Pancreas (tissue), 10 donors: ENCODE measurements at regions not wholly inside any gene's neighbourhood (a gene's known extent, or its start where the extent isn't known, plus 50 kb on each side); places are given as distances from the start of the nearest gene placed in this dataset.
A peak's percentile ranks its signal among the peaks of the same experiment; 100 is the strongest.
"Not testable (repeated sequence)": the region's sequence is repeated elsewhere in the genome, so short reads cannot be mapped to it uniquely, and the experiment has no call there.

Experiments
- ATAC-seq, 4 donors: fragments of 200-7000 bp; cut with Tn5 transposase; one replicate each; pipeline versions ENCODE4 v1.8.0 to v1.9.1; 2020; ENCODE audit warnings: mild to moderate bottlenecking in 4 of 4, moderate library complexity in 4 of 4
- DNase-seq, 6 donors: peaks; one replicate each; pipeline ENCODE4 v3.0.0-alpha.2; 2020
- FAIRE-seq: peaks from 2 replicates; lab custom pipeline; 2012; peaks lifted over from hg19 to GRCh38; lab: Jason Lieb, UNC
- H3K27ac ChIP-seq, 4 donors: fragments of 200-600 bp; sonication (generic); 1 replicate in 3 of 4; 2 replicates in 1 of 4; pipeline versions ENCODE4 v1.5.0 to v1.8.0; 2020
- H3K27me3 ChIP-seq, 4 donors: fragments of 200-600 bp; one replicate each; pipeline ENCODE4 v1.8.0; 2021
- H3K36me3 ChIP-seq, 3 donors: fragments of 200-600 bp; sonication (generic) in 1 of 3; one replicate each; pipeline versions ENCODE4 v1.5.0 to v1.8.0; 2020 to 2021
- H3K4me1 ChIP-seq, 3 donors: fragments of 200-600 bp; one replicate each; pipeline ENCODE4 v1.8.0; 2021
- H3K4me3 ChIP-seq, 4 donors: fragments of 200-600 bp; sonication (generic) in 2 of 4; one replicate each; pipeline versions ENCODE4 v1.5.0 to v1.8.0; 2020 to 2021
- H3K9me3 ChIP-seq, 4 donors: fragments of 200-600 bp; one replicate each; pipeline ENCODE4 v1.8.0; 2021
- WGBS, 2 donors: extraction: QIAGEN DNeasy Blood & Tissue Kit; methylation state at CpG; one replicate each; pipeline ENCODE4 v1.1.7; 2013; 5-methylcytosine and 5-hydroxymethylcytosine counted together
- intact Hi-C, 3 donors: fragments of 100-400 bp; cut with DNase I; formaldehyde crosslinking; loops; one replicate each; pipeline versions ENCODE4 v1.11.1 to v1.14.2; 2022
- TF ChIP-seq, protein P1 (sequence below), 4 donors: fragments of 200-600 bp; sonication (generic) in 3 of 4; IDR thresholded peaks; one replicate each; pipeline versions ENCODE4 v1.5.0 to v1.8.0; 2021; ENCODE audit warnings: antibody characterized with exemption in 4 of 4
- donor health status: healthy with polysubstance abuse.
- donor health status: DM: no; HTN: no; CAD: no; lungs with moderate emphysema.
- donor health status: DM: no; HTN: no; CAD: no.
- donor health status: control.
- donor health status: control.
- donor health status: Bipolar disorder and iron deficiency.
- donor health status: DM: yes; HTN: yes; CAD: no.
- donor health status: DM: no; HTN: no; CAD: no.
- donor health status: DM: no; HTN: no; CAD: no.
- donor health status: DM: yes; HTN: yes; CAD: no.

GRCh38 chr11:106568632-106569031, 449.6 kb downstream of the GUCY1A2 start:
- WGBS, 2 donors: 86 to 91% methylated on average over 3 of the region's 3 CpGs
- no peak overlapping the region for H3K27ac ChIP-seq
- no peaks in the 10 kb centered on the region for H3K9me3 ChIP-seq
- H3K36me3 ChIP-seq: no peaks in the 10 kb centered on the region
- intact Hi-C loops: no loop called here
- H3K4me1 ChIP-seq: peaks cover 0 to 3% (median 0%) of the 10 kb centered on the region in 3 donors
- DNase-seq (no peak), FAIRE-seq (no peak), ATAC-seq (no peak)
- no peaks in the 10 kb centered on the region for H3K27me3 ChIP-seq
- TF ChIP-seq, protein P1, sequence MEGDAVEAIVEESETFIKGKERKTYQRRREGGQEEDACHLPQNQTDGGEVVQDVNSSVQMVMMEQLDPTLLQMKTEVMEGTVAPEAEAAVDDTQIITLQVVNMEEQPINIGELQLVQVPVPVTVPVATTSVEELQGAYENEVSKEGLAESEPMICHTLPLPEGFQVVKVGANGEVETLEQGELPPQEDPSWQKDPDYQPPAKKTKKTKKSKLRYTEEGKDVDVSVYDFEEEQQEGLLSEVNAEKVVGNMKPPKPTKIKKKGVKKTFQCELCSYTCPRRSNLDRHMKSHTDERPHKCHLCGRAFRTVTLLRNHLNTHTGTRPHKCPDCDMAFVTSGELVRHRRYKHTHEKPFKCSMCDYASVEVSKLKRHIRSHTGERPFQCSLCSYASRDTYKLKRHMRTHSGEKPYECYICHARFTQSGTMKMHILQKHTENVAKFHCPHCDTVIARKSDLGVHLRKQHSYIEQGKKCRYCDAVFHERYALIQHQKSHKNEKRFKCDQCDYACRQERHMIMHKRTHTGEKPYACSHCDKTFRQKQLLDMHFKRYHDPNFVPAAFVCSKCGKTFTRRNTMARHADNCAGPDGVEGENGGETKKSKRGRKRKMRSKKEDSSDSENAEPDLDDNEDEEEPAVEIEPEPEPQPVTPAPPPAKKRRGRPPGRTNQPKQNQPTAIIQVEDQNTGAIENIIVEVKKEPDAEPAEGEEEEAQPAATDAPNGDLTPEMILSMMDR (IDR thresholded peaks at IDR 0.05): no peak
- no peak overlapping the region for H3K4me3 ChIP-seq

GRCh38 chr11:106577384-106577783, 440.9 kb downstream of the GUCY1A2 start:
- H3K27ac ChIP-seq, ATAC-seq, H3K9me3 ChIP-seq, DNase-seq, H3K4me1 ChIP-seq, H3K27me3 ChIP-seq, intact Hi-C loops, H3K36me3 ChIP-seq, FAIRE-seq, H3K4me3 ChIP-seq: not testable (repeated sequence)
- WGBS, 2 donors: 90 to 92% methylated on average over 5 of the region's 5 CpGs

GRCh38 chr11:106581399-106581798, 436.9 kb downstream of the GUCY1A2 start:
- FAIRE-seq: no peak

GRCh38 chr11:106585061-106585460, 433.2 kb downstream of the GUCY1A2 start:
- intact Hi-C loops: no loop called here

More at GRCh38 chr11:106581399-106581798, 436.9 kb downstream of the GUCY1A2 start:
- WGBS, 2 donors: 49 to 57% methylated on average over 6 of the region's 6 CpGs
- Histone ChIP-seq H3K27ac (no peak overlapping the region), H3K36me3 (no peaks in the 10 kb centered on the region), H3K4me1 (no peaks in the 10 kb centered on the region), H3K9me3 (no peaks in the 10 kb centered on the region), H3K4me3 (no peak overlapping the region), H3K27me3 (no peaks in the 10 kb centered on the region)
- intact Hi-C loops: no loop called here
- TF ChIP-seq, protein P1 (IDR thresholded peaks at IDR 0.05): no peak
- ATAC-seq: peak in 2 of 4 donors; percentile 32 to 59
- DNase-seq: peak in 1 of 6 donors; percentile 2

DNA sequence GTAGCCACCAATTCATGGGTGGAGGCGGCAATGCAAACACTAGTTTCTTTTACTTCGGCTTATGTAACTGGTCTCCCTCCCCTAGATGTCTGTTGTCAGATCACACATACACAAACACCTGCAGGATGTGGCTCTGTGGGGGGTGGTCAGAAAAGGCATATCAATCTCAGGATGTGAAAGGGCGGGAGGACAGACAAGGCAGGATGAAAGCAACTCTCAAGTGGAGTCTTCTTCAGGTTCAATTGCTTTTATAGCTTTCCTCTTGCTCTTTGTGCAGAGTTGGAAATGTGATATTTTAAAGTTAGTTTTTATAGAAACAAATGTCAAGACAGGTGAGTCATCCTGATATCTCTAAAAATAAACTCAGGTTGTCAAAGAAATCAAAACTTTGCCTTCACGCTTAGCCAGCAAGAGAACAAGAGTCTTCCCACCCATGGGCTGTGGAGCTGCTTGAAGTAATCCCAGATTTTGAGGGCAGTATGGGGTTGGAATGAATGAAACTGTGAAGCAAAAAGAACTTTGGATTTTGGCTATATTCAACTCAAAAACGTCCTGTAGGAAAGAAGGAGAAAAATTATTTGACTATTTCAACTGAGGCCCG, 423.4 kb downstream of the GUCY1A2 start:
- H3K27ac ChIP-seq: no peak overlapping the region
- DNase-seq: no peak
- H3K4me1 ChIP-seq: no peaks in the 10 kb centered on the region
- 67 to 86% methylated on average over 6 of the region's 6 CpGs for WGBS, 2 donors
- ATAC-seq: no peak
- no peak for FAIRE-seq
- TF ChIP-seq, protein P1 (IDR thresholded peaks at IDR 0.05): no peak
- no peak overlapping the region for H3K4me3 ChIP-seq
- intact Hi-C loops: no loop called here
- H3K36me3 ChIP-seq: no peaks in the 10 kb centered on the region
- no peaks in the 10 kb centered on the region for H3K9me3 ChIP-seq
- no peaks in the 10 kb centered on the region for H3K27me3 ChIP-seq

More at GRCh38 chr11:106585061-106585460, 433.2 kb downstream of the GUCY1A2 start:
- H3K36me3 ChIP-seq: no peaks in the 10 kb centered on the region
- DNase-seq: no peak
- no peaks in the 10 kb centered on the region for H3K27me3 ChIP-seq
- WGBS, 2 donors: 86 to 95% methylated on average over 5 of the region's 5 CpGs
- H3K9me3 ChIP-seq: no peaks in the 10 kb centered on the region
- TF ChIP-seq, protein P1 (IDR thresholded peaks at IDR 0.05): no peak
- no peak overlapping the region for H3K27ac ChIP-seq
- no peak for ATAC-seq
- FAIRE-seq: no peak
- H3K4me1 ChIP-seq: no peaks in the 10 kb centered on the region
- no peak overlapping the region for H3K4me3 ChIP-seq
